Kidney epithelial cell (primary cell): ENCODE measurements at regions not wholly inside any gene's neighbourhood (a gene's known extent, or its start where the extent isn't known, plus 50 kb on each side); places are given as distances from the start of the nearest gene placed in this dataset.

Experiments used
- DNase-seq: peaks from one replicate; pipeline ENCODE4 v3.0.0-alpha.2; 2010; ENCODE audit warnings: low read depth
- H3K27me3 ChIP-seq: 2 replicates; pipeline ENCODE4 v1.6.0; 2011; ENCODE audit warnings: low read length; ENCODE audit not compliant: control insufficient read depth, insufficient read depth
- H3K36me3 ChIP-seq: 2 replicates; pipeline ENCODE4 v1.5.1; 2011; ENCODE audit warnings: low read length; ENCODE audit not compliant: control insufficient read depth, insufficient read depth
- H3K4me3 ChIP-seq: 2 replicates; pipeline ENCODE4 v1.5.1; 2011; ENCODE audit warnings: low read depth, mild to moderate bottlenecking, control low read depth, low read length
- CTCF ChIP-seq: IDR thresholded peaks from 2 replicates; pipeline ENCODE4 v1.5.1; 2011; ENCODE audit warnings: mild to moderate bottlenecking, moderate library complexity, low read length, control low read depth, inconsistent platforms; ENCODE audit not compliant: insufficient read depth, poor library complexity, severe bottlenecking

GRCh38 chr13:111850458-111850857, 216.5 kb upstream of the SOX1 start:
- no peaks in the 10 kb centered on the region for H3K36me3 ChIP-seq
- no peak for TF ChIP-seq CTCF
- DNase-seq = no peak
- peaks cover 2% of the 10 kb centered on the region for H3K27me3 ChIP-seq
- H3K4me3 ChIP-seq = no peak overlapping the region

- H3K4me3 ChIP-seq = no peak overlapping the region
- no peak for TF ChIP-seq CTCF
- H3K36me3 ChIP-seq = no peaks in the 10 kb centered on the region
- no peak for DNase-seq
- no peaks in the 10 kb centered on the region for H3K27me3 ChIP-seq
Measured at GRCh38 chr13:111850976-111851375, 216.0 kb upstream of the SOX1 start.

- no peak for DNase-seq
- TF ChIP-seq CTCF = no peak
- no peaks in the 10 kb centered on the region for H3K27me3 ChIP-seq
- H3K4me3 ChIP-seq = no peak overlapping the region
- no peaks in the 10 kb centered on the region for H3K36me3 ChIP-seq
Measured at GRCh38 chr13:111852725-111853518, 214.0 kb upstream of the SOX1 start.

GRCh38 chr13:111853721-111854120, 213.2 kb upstream of the SOX1 start:
- no peak for DNase-seq
- TF ChIP-seq CTCF = no peak
- Histone ChIP-seq H3K4me3 (no peak overlapping the region), H3K27me3 (no peaks in the 10 kb centered on the region), H3K36me3 (no peaks in the 10 kb centered on the region)

- no peaks in the 10 kb centered on the region for H3K27me3 ChIP-seq
- TF ChIP-seq CTCF = no peak
- H3K36me3 ChIP-seq = no peaks in the 10 kb centered on the region
- no peak overlapping the region for H3K4me3 ChIP-seq
- DNase-seq = no peak
Measured at GRCh38 chr13:111854403-111854802, 212.5 kb upstream of the SOX1 start.

- DNase-seq = no peak
- no peak overlapping the region for H3K4me3 ChIP-seq
- no peak for TF ChIP-seq CTCF
- no peaks in the 10 kb centered on the region for H3K27me3 ChIP-seq
- no peaks in the 10 kb centered on the region for H3K36me3 ChIP-seq
Measured at GRCh38 chr13:111855191-111855590, 211.8 kb upstream of the SOX1 start.
